ENCODE measurements at regions not wholly inside any gene's neighbourhood (a gene's known extent, or its start where the extent isn't known, plus 50 kb on each side); places are given as distances from the start of the nearest gene placed in this dataset.

- Mint-ChIP-seq H3K27ac (no peak overlapping the region), H3K4me3 (no peak overlapping the region), H3K9me3 (no peaks in the 10 kb centered on the region), H3K27me3 (no peaks in the 10 kb centered on the region), H3K36me3 (no peaks in the 10 kb centered on the region), H3K4me1 (no peaks in the 10 kb centered on the region)
- ATAC-seq, result no peak
These were observed 159.7 kb upstream of the GPR26 start for GRCh38 chr10:123506455-123506854.

- no peaks in the 10 kb centered on the region for H3K4me1 Mint-ChIP-seq
- H3K27me3 Mint-ChIP-seq, result no peaks in the 10 kb centered on the region
- no peak overlapping the region for H3K4me3 Mint-ChIP-seq
- no peak for ATAC-seq
- no peaks in the 10 kb centered on the region for H3K9me3 Mint-ChIP-seq
- no peaks in the 10 kb centered on the region for H3K36me3 Mint-ChIP-seq
- H3K27ac Mint-ChIP-seq, result no peak overlapping the region
These were observed 158.9 kb upstream of the GPR26 start for GRCh38 chr10:123507298-123507697.

DNA sequence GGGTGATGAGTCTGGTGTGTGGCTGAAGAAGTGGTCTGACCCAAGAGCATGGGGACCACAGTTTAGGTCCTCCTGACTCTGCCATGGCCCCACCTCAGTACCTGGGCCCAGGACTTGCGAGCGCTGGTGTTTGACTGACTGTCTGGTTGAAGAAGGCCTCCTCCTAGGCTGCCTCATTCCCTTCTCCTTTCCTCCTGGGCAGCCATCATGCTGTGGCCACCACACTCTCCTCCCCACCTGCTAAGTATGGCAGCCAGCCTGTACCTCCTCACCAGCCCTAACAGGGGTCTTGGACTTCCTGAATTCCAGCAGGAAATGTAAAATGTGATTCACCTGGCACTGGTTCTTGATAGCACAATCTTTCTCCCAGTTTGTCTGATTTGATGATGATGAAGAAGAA is 156.8 kb upstream of the GPR26 start:
- no peaks in the 10 kb centered on the region for H3K36me3 Mint-ChIP-seq
- ATAC-seq, result no peak
- no peak overlapping the region for H3K4me3 Mint-ChIP-seq
- H3K27ac Mint-ChIP-seq, result no peak overlapping the region
- H3K9me3 Mint-ChIP-seq, result no peaks in the 10 kb centered on the region
- no peaks in the 10 kb centered on the region for H3K4me1 Mint-ChIP-seq
- no peaks in the 10 kb centered on the region for H3K27me3 Mint-ChIP-seq

DNA sequence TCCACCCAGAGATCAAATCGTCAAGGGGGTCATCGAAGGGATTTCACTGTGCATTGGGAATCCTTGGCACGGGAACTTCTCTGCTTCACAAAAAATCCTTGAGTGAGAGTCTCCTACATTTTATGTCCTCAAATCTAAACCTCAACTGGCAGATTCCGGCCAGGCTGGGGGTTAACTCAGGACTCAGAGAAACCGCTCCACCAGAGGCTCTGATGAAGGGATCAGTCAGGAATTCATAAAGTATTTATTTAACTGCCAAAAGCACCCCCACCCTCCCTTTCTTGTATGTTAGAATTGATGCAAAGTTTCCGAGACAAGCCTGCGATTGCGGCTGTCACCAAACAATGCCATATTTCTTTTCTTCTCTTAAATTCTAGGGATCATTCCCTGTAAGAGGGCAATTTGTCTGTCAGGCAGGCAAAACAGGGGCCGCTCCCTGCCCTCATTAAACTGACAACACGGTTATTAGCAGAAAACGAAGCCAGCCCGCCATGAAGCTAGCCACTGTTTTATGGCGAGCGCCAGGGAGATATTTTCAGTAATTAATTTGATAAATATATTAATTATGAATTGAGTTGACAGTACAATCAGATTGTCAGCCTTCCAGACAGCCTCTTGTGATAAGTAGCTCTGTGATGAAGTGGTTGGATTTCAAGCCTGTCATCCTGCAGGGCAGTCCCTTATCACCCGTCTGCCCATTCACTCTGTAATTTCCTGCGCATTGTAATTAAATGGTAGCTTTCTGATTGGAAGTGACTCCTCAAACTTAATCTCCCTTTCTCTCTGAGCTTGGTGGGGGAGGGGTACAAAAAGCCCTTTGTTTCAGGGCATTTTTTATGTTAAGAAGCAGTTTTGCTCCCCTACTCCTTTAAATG is 153.0 kb upstream of the GPR26 start:
- no peak for ATAC-seq
- peaks cover 17% of the 10 kb centered on the region for H3K27me3 Mint-ChIP-seq
- no peaks in the 10 kb centered on the region for H3K4me1 Mint-ChIP-seq
- H3K4me3 Mint-ChIP-seq, result no peak overlapping the region
- no peaks in the 10 kb centered on the region for H3K9me3 Mint-ChIP-seq
- no peaks in the 10 kb centered on the region for H3K36me3 Mint-ChIP-seq
- H3K27ac Mint-ChIP-seq, result no peak overlapping the region

- no peak overlapping the region for H3K27ac Mint-ChIP-seq
- H3K4me1 Mint-ChIP-seq, result no peaks in the 10 kb centered on the region
- H3K4me3 Mint-ChIP-seq, result no peak overlapping the region
- ATAC-seq, result no peak
- H3K27me3 Mint-ChIP-seq, result peaks cover 17% of the 10 kb centered on the region
- no peaks in the 10 kb centered on the region for H3K36me3 Mint-ChIP-seq
- no peaks in the 10 kb centered on the region for H3K9me3 Mint-ChIP-seq
These were observed 152.3 kb upstream of the GPR26 start for GRCh38 chr10:123513870-123514269.

DNA sequence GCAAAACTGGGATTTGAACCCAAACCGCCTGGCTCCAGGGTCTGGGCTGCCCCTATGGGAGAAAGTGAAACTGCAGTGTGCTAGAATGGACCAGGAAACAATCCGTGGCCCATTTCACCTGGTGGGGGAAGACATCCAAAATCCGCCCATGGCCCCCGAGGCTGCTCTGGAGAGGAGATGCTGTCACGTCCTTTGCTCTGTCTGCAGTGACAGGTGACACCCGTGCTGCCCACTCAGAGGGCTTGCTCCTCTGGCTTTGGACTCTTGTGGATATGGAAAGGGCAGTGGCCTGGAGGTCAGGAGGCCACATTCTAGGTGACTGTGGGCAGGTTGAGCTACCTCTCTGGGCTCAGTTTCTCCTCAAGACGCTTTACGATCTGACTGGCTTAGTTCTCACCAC is 151.2 kb upstream of the GPR26 start:
- no peak overlapping the region for H3K4me3 Mint-ChIP-seq
- H3K27ac Mint-ChIP-seq, result no peak overlapping the region
- no peaks in the 10 kb centered on the region for H3K4me1 Mint-ChIP-seq
- no peaks in the 10 kb centered on the region for H3K36me3 Mint-ChIP-seq
- no peak for ATAC-seq
- no peaks in the 10 kb centered on the region for H3K9me3 Mint-ChIP-seq
- H3K27me3 Mint-ChIP-seq, result peaks cover 17% of the 10 kb centered on the region

GRCh38 chr10:123515661-123516060 is 150.5 kb upstream of the GPR26 start:
- ATAC-seq, result no peak
- H3K4me3 Mint-ChIP-seq, result no peak overlapping the region

DNA sequence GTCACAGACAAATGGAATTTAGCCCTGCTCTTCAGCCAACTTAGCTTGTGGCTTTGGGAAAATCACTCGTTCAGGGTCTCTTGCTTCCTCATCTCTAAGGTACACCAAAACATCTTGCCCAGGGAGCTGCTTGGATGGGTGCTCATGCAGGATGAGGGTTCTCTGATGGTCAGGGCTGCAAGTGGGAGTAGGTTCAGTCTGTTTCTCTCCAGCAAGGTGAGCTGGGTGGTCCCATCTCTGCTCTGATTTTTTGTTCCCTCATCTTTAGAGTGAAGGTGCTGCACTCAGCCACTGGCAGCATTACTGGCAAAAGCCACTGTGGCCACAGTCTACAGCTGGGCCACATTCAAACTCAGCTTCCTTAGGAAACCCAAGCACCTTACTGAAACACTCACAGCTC is 149.9 kb upstream of the GPR26 start:
- Mint-ChIP-seq H3K4me3 (no peak overlapping the region), H3K27ac (no peak overlapping the region), H3K36me3 (no peaks in the 10 kb centered on the region), H3K27me3 (peaks cover 17% of the 10 kb centered on the region), H3K9me3 (no peaks in the 10 kb centered on the region), H3K4me1 (no peaks in the 10 kb centered on the region)
- no peak for ATAC-seq

More at GRCh38 chr10:123515661-123516060, 150.5 kb upstream of the GPR26 start:
- no peak overlapping the region for H3K27ac Mint-ChIP-seq
- H3K27me3 Mint-ChIP-seq, result peaks cover 17% of the 10 kb centered on the region
- H3K4me1 Mint-ChIP-seq, result no peaks in the 10 kb centered on the region
- H3K36me3 Mint-ChIP-seq, result no peaks in the 10 kb centered on the region
- H3K9me3 Mint-ChIP-seq, result no peaks in the 10 kb centered on the region

GRCh38 chr10:123517426-123517825 is 148.7 kb upstream of the GPR26 start:
- H3K4me3 Mint-ChIP-seq, result no peak overlapping the region
- no peak overlapping the region for H3K27ac Mint-ChIP-seq
- H3K9me3 Mint-ChIP-seq, result no peaks in the 10 kb centered on the region
- peaks cover 25% of the 10 kb centered on the region for H3K27me3 Mint-ChIP-seq
- H3K36me3 Mint-ChIP-seq, result no peaks in the 10 kb centered on the region
- H3K4me1 Mint-ChIP-seq, result peaks cover under 1% of the 10 kb centered on the region
- no peak for ATAC-seq

DNA sequence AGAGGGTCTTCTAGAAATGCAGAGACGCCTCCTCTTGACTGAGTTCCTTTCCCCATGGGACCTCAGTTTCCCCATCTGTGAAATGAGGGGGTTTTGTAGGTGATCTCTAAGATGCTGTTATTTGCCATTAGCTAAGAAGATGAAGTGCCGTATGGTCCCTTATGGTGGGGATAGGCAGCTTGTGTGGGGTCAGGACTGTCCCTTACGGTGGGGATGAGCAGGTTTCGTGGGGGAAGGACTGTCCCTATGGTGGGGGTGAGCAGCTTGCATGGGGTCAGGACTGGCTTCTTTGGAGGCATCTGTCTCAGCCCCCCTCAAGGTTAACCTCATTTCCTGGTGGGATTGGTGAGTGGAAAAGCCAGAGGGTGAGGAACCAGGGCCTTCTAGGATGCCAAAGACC is 148.3 kb upstream of the GPR26 start:
- ATAC-seq, result no peak
- Mint-ChIP-seq H3K9me3 (no peaks in the 10 kb centered on the region), H3K4me3 (no peak overlapping the region), H3K27me3 (peaks cover 30% of the 10 kb centered on the region), H3K36me3 (no peaks in the 10 kb centered on the region), H3K4me1 (peaks cover 5% of the 10 kb centered on the region), H3K27ac (no peak overlapping the region)

GRCh38 chr10:123518765-123519164 is 147.4 kb upstream of the GPR26 start:
- H3K4me1 Mint-ChIP-seq, result peaks cover 10% of the 10 kb centered on the region
- H3K36me3 Mint-ChIP-seq, result no peaks in the 10 kb centered on the region
- H3K9me3 Mint-ChIP-seq, result no peaks in the 10 kb centered on the region
- H3K27ac Mint-ChIP-seq, result no peak overlapping the region
- H3K4me3 Mint-ChIP-seq, result no peak overlapping the region
- peaks cover 32% of the 10 kb centered on the region for H3K27me3 Mint-ChIP-seq
- ATAC-seq, result no peak

DNA sequence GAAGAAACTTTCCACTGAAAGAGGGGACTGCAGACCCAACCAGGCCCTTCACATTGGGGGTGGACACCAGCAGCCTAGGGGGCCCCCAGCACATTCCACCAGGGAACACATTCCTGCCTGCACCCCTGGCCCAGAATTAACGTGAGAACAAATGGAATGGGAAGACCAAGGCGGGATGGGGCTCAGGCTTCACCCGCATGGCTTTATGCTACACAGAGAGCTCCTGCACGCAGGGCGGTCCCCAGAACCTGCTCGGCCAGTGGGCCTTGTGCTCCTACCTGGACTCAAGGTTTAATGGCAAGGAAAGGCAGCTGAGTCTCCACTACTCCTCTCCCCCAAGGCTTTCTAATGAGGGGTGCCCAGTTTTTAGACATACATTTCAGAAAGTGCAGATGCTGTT is 146.3 kb upstream of the GPR26 start:
- Mint-ChIP-seq H3K27me3 (peaks cover 31% of the 10 kb centered on the region), H3K4me3 (no peak overlapping the region), H3K27ac (no peak overlapping the region), H3K9me3 (no peaks in the 10 kb centered on the region), H3K36me3 (no peaks in the 10 kb centered on the region), H3K4me1 (peaks cover 10% of the 10 kb centered on the region)
- ATAC-seq, result no peak

GRCh38 chr10:123521076-123521475 is 145.1 kb upstream of the GPR26 start:
- H3K27me3 Mint-ChIP-seq, result peaks cover 19% of the 10 kb centered on the region
- H3K27ac Mint-ChIP-seq, result no peak overlapping the region
- no peak overlapping the region for H3K4me3 Mint-ChIP-seq
- no peaks in the 10 kb centered on the region for H3K36me3 Mint-ChIP-seq
- peaks cover 10% of the 10 kb centered on the region for H3K4me1 Mint-ChIP-seq
- no peaks in the 10 kb centered on the region for H3K9me3 Mint-ChIP-seq
- no peak for ATAC-seq

- peaks cover 16% of the 10 kb centered on the region for H3K27me3 Mint-ChIP-seq
These were observed 144.6 kb upstream of the GPR26 start for GRCh38 chr10:123521556-123521955.

GRCh38 chr10:123522702-123523312 is 143.3 kb upstream of the GPR26 start:
- peaks cover 16% of the 10 kb centered on the region for H3K27me3 Mint-ChIP-seq
- H3K4me1 Mint-ChIP-seq, result peaks cover 18% of the 10 kb centered on the region
- H3K4me3 Mint-ChIP-seq, result no peak overlapping the region
- H3K36me3 Mint-ChIP-seq, result no peaks in the 10 kb centered on the region
- no peak for ATAC-seq
- no peak overlapping the region for H3K27ac Mint-ChIP-seq
- no peaks in the 10 kb centered on the region for H3K9me3 Mint-ChIP-seq

More at GRCh38 chr10:123521556-123521955, 144.6 kb upstream of the GPR26 start:
- Mint-ChIP-seq H3K36me3 (no peaks in the 10 kb centered on the region), H3K27ac (no peak overlapping the region), H3K9me3 (no peaks in the 10 kb centered on the region), H3K4me3 (no peak overlapping the region), H3K4me1 (peaks cover 10% of the 10 kb centered on the region)
- ATAC-seq, result no peak

- no peaks in the 10 kb centered on the region for H3K9me3 Mint-ChIP-seq
- no peak overlapping the region for H3K27ac Mint-ChIP-seq
- no peak overlapping the region for H3K4me3 Mint-ChIP-seq
- H3K27me3 Mint-ChIP-seq, result peaks cover 16% of the 10 kb centered on the region
- peaks cover 18% of the 10 kb centered on the region for H3K4me1 Mint-ChIP-seq
- no peak for ATAC-seq
- H3K36me3 Mint-ChIP-seq, result no peaks in the 10 kb centered on the region
These were observed 142.3 kb upstream of the GPR26 start for GRCh38 chr10:123523833-123524232.
